Body of pancreas (tissue), 4 donors: ENCODE measurements at regions not wholly inside any gene's neighbourhood (a gene's known extent, or its start where the extent isn't known, plus 50 kb on each side); places are given as distances from the start of the nearest gene placed in this dataset.
"Not testable (repeated sequence)": the region's sequence is repeated elsewhere in the genome, so short reads cannot be mapped to it uniquely, and the experiment has no call there.

Source experiments
- CTCF ChIP-seq, 7 experiments: fragments of 450-650 bp in 4 of 7; fragments of 200-600 bp in 3 of 7; sonication (generic) in 3 of 7; IDR thresholded peaks; one replicate each; pipeline ENCODE4 v1.5.1; 2016 to 2019; ENCODE audit warnings: antibody characterized with exemption in 7 of 7
- POLR2A ChIP-seq, 3 donors: fragments of 450-650 bp; IDR thresholded peaks; one replicate each; pipeline ENCODE4 v1.6.1; 2016; ENCODE audit warnings: antibody characterized with exemption in 3 of 3, mild to moderate bottlenecking in 2 of 3

GRCh38 chr1:219410721-219411120, 202.2 kb downstream of the ZC3H11B start:
- not testable (repeated sequence) for TF ChIP-seq CTCF, POLR2A (IDR thresholded peaks at IDR 0.05)
